Loucy (cell line): ENCODE measurements at regions not wholly inside any gene's neighbourhood (a gene's known extent, or its start where the extent isn't known, plus 50 kb on each side); places are given as distances from the start of the nearest gene placed in this dataset.

Source experiments
- H2AFZ ChIP-seq: fragments of 200-600 bp; sonication (generic); 2 replicates; pipeline ENCODE4 v1.6.0; 2016; ENCODE audit warnings: antibody characterized with exemption, mild to moderate bottlenecking, low read length, moderate library complexity
- H3F3A ChIP-seq: fragments of 200-600 bp; 2 replicates; pipeline ENCODE4 v1.6.0; 2016; ENCODE audit warnings: antibody characterized with exemption, low read depth, mild to moderate bottlenecking
- H3K27me3 ChIP-seq: fragments of 200-600 bp; sonication (generic); 2 replicates; pipeline ENCODE4 v1.6.1; 2014; ENCODE audit warnings: low read length, mild to moderate bottlenecking; ENCODE audit not compliant: insufficient read depth, poor library complexity, severe bottlenecking
- H3K36me3 ChIP-seq: fragments of 200-600 bp; sonication (generic); 2 replicates; pipeline ENCODE4 v1.6.1; 2016; ENCODE audit warnings: low read length; ENCODE audit not compliant: insufficient read depth
- H3K4me1 ChIP-seq: fragments of 200-600 bp; sonication (generic); 2 replicates; pipeline ENCODE4 v1.5.1; 2014; ENCODE audit warnings: low read length, mild to moderate bottlenecking; ENCODE audit not compliant: insufficient read depth, poor library complexity, severe bottlenecking
- H3K4me2 ChIP-seq: fragments of 200-600 bp; sonication (generic); 2 replicates; pipeline ENCODE4 v1.6.0; 2014; ENCODE audit warnings: antibody characterized with exemption, low read length, low read depth, mild to moderate bottlenecking; ENCODE audit not compliant: poor library complexity, severe bottlenecking
- H3K4me3 ChIP-seq: fragments of 200-600 bp; sonication (generic); 2 replicates; pipeline ENCODE4 v1.5.1; 2014; ENCODE audit warnings: low read length, mild to moderate bottlenecking, mixed read lengths; ENCODE audit not compliant: poor library complexity, severe bottlenecking
- H3K79me2 ChIP-seq: fragments of 200-600 bp; sonication (generic); 2 replicates; pipeline ENCODE4 v1.6.1; 2014; ENCODE audit warnings: low read length; ENCODE audit not compliant: insufficient read depth
- H3K9ac ChIP-seq: fragments of 200-600 bp; sonication (generic); 2 replicates; pipeline ENCODE4 v1.6.0; 2014; ENCODE audit warnings: mild to moderate bottlenecking, low read depth, low read length, moderate library complexity; ENCODE audit not compliant: poor library complexity, severe bottlenecking
- H3K9me2 ChIP-seq: fragments of 200-600 bp; sonication (generic); replicated peaks from 2 replicates; pipeline ENCODE4 v1.6.1; 2016; ENCODE audit warnings: low read depth, low read length, mixed read lengths
- H3K9me3 ChIP-seq: fragments of 200-600 bp; sonication (generic); 2 replicates; pipeline ENCODE4 v1.6.1; 2014; ENCODE audit warnings: mild to moderate bottlenecking, antibody characterized with exemption, low read length, low read depth; ENCODE audit not compliant: insufficient read depth
- H4K20me1 ChIP-seq: fragments of 200-600 bp; sonication (generic); 2 replicates; pipeline ENCODE4 v1.6.0; 2014; ENCODE audit warnings: antibody characterized with exemption, low read length, mild to moderate bottlenecking; ENCODE audit not compliant: insufficient read depth, poor library complexity, severe bottlenecking
- CTCF ChIP-seq: fragments of 200-600 bp; sonication (generic); conservative IDR thresholded peaks from 2 replicates; pipeline ENCODE4 v1.5.1; 2014; ENCODE audit warnings: mild to moderate bottlenecking, antibody characterized with exemption, low read length
- EZH2phosphoT487 ChIP-seq: fragments of 200-600 bp; IDR thresholded peaks from 2 replicates; pipeline ENCODE4 v1.6.1; 2018; ENCODE audit warnings: antibody characterized with exemption, mild to moderate bottlenecking, moderate library complexity, borderline replicate concordance

GRCh38 chr10:105714728-105715127 lies 1073.6 kb downstream of the SORCS3 start:
- Histone ChIP-seq H3K9me2 (no peaks in the 10 kb centered on the region), H3F3A (no peaks in the 10 kb centered on the region), H3K36me3 (no peaks in the 10 kb centered on the region), H3K4me2 (no peak overlapping the region), H3K9me3 (0 out of 2 replicates have a peak, but pooled peaks cover 3% of the 10 kb centered on the region), H3K4me3 (no peak overlapping the region), H4K20me1 (no peaks in the 10 kb centered on the region), H3K27me3 (no peaks in the 10 kb centered on the region), H3K9ac (no peak overlapping the region), H3K79me2 (no peaks in the 10 kb centered on the region), H3K4me1 (no peaks in the 10 kb centered on the region), H2AFZ (no peak overlapping the region)
- TF ChIP-seq CTCF, result no peak
- no peak for TF ChIP-seq EZH2phosphoT487

- no peaks in the 10 kb centered on the region for H3K27me3 ChIP-seq
These were observed 1066.5 kb downstream of the SORCS3 start for GRCh38 chr10:105707603-105708002.

GRCh38 chr10:105706281-105707026 lies 1065.4 kb downstream of the SORCS3 start:
- no peak overlapping the region for H3K4me3 ChIP-seq
- H3K36me3 ChIP-seq, result no peaks in the 10 kb centered on the region
- no peaks in the 10 kb centered on the region for H4K20me1 ChIP-seq
- TF ChIP-seq EZH2phosphoT487 (no peak), CTCF (no peak)
- H3K4me2 ChIP-seq, result no peak overlapping the region
- no peaks in the 10 kb centered on the region for H3K79me2 ChIP-seq
- H3K27me3 ChIP-seq, result no peaks in the 10 kb centered on the region
- no peak overlapping the region for H2AFZ ChIP-seq
- H3K9ac ChIP-seq, result no peak overlapping the region
- H3F3A ChIP-seq, result no peaks in the 10 kb centered on the region
- no peaks in the 10 kb centered on the region for H3K9me2 ChIP-seq
- 0 out of 2 replicates have a peak, but pooled peaks cover 3% of the 10 kb centered on the region for H3K9me3 ChIP-seq
- H3K4me1 ChIP-seq, result no peaks in the 10 kb centered on the region

More at GRCh38 chr10:105707603-105708002, 1066.5 kb downstream of the SORCS3 start:
- Histone ChIP-seq H3K4me1 (no peaks in the 10 kb centered on the region), H3K4me3 (no peak overlapping the region), H3F3A (no peaks in the 10 kb centered on the region), H2AFZ (no peak overlapping the region), H4K20me1 (no peaks in the 10 kb centered on the region), H3K9me2 (no peaks in the 10 kb centered on the region), H3K36me3 (no peaks in the 10 kb centered on the region), H3K79me2 (no peaks in the 10 kb centered on the region), H3K9me3 (0 out of 2 replicates have a peak, but pooled peaks cover 3% of the 10 kb centered on the region), H3K4me2 (no peak overlapping the region), H3K9ac (no peak overlapping the region)
- TF ChIP-seq CTCF, result no peak
- no peak for TF ChIP-seq EZH2phosphoT487
